Astrocyte (in vitro differentiated cells and primary cell): ENCODE measurements at regions not wholly inside any gene's neighbourhood (a gene's known extent, or its start where the extent isn't known, plus 50 kb on each side); places are given as distances from the start of the nearest gene placed in this dataset.

Experiments used
- EZH2 ChIP-seq: IDR thresholded peaks from 2 replicates; pipeline ENCODE4 v1.6.1; 2012; ENCODE audit warnings: mild to moderate bottlenecking, low read length, inconsistent platforms; ENCODE audit not compliant: insufficient read depth
- TF ChIP-seq, protein P1 (sequence below): IDR thresholded peaks from 2 replicates; pipeline ENCODE4 v1.5.1; 2011; ENCODE audit warnings: low read depth, mild to moderate bottlenecking, inconsistent platforms, low read length, moderate library complexity; ENCODE audit not compliant: insufficient read depth

DNA sequence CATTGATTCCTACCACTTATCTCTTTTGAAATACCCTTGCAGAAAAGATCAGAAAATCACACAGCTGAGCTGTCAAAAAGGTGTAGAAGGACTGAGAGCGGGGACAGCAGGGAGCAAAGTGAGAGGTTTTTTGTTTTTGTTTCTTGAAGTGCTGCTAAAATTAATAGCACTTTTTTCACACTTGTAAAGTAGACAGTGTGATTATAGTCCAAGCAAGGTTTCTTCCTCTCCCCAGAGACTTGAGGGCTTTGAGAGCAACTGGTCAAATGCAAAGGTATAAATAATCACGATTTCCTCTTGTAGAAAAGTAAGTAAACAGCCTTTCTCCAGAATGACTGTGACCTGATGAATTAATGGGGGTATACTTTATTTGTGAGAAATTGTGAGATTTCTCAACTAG is 326.9 kb downstream of the ZNF608 start:
- TF ChIP-seq, protein P1, sequence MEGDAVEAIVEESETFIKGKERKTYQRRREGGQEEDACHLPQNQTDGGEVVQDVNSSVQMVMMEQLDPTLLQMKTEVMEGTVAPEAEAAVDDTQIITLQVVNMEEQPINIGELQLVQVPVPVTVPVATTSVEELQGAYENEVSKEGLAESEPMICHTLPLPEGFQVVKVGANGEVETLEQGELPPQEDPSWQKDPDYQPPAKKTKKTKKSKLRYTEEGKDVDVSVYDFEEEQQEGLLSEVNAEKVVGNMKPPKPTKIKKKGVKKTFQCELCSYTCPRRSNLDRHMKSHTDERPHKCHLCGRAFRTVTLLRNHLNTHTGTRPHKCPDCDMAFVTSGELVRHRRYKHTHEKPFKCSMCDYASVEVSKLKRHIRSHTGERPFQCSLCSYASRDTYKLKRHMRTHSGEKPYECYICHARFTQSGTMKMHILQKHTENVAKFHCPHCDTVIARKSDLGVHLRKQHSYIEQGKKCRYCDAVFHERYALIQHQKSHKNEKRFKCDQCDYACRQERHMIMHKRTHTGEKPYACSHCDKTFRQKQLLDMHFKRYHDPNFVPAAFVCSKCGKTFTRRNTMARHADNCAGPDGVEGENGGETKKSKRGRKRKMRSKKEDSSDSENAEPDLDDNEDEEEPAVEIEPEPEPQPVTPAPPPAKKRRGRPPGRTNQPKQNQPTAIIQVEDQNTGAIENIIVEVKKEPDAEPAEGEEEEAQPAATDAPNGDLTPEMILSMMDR = no peak
- no peak for TF ChIP-seq EZH2
